ENCODE measurements at regions not wholly inside any gene's neighbourhood (a gene's known extent, or its start where the extent isn't known, plus 50 kb on each side); places are given as distances from the start of the nearest gene placed in this dataset.
A peak's percentile ranks its signal among the peaks of the same experiment; 100 is the strongest.

DNA sequence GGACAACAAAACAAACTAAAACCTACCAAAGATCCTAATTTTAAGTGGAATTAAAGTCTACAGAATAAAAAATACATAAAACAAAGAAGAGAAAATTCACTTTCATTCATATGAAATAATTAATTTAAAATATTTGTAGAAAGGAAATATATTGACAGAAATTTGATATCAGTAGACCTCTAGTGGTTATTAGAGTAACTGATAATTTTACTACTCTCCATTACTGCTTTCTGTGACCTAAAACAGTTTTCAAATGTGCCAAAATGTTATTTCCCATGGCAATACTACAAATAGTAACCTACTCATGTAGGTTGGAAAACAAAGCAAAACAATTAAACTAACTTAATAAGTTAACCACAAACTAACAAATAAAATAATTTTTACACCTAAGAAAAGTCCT is 147.1 kb downstream of the NOL4 start:
- H2AFZ ChIP-seq (ENCODE audit: low read depth) = no peak overlapping the region
- H3K4me2 ChIP-seq = no peak overlapping the region
- H3K36me3 ChIP-seq (replicated peaks in 1 of 2; ENCODE audit: control insufficient read depth in 1 of 2, insufficient read depth in 2 of 2, low read length in 1 of 2) = no peaks in the 10 kb centered on the region
- ChIA-PET POLR2A (no interaction called here), CTCF (interaction anchor here (1.5 kb wide), 1 partner anchor 238 kb away, joined by 3 read pairs; no protein-coding TSS in a partner anchor)
- H3K27ac ChIP-seq (ENCODE audit: low read depth in 2 of 2, low read length in 1 of 2) = no peak overlapping the region
- H3K9ac ChIP-seq = no peak overlapping the region
- no peak for DNase-seq
- TF ChIP-seq CTCF (IDR thresholded peaks at IDR 0.05) (peak; percentile 29), REST (IDR thresholded peaks at IDR 0.05; ENCODE audit: low read depth, low read length) (no peak)
- H3K9me3 ChIP-seq = no peaks in the 10 kb centered on the region
- H3K79me2 ChIP-seq (ENCODE audit: insufficient read depth) = no peaks in the 10 kb centered on the region
- H3K4me1 ChIP-seq (ENCODE audit: control insufficient read depth in 1 of 2, insufficient read depth in 2 of 2, low read depth in 1 of 2, low read length in 1 of 2) = no peaks in the 10 kb centered on the region
- H3K4me3 ChIP-seq (ENCODE audit: low read depth in 2 of 2, low read length in 1 of 2) = no peak overlapping the region
- H3K9me2 ChIP-seq = no peaks in the 10 kb centered on the region
- no peaks in the 10 kb centered on the region for H3K27me3 ChIP-seq (ENCODE audit: insufficient read depth)
- no peaks in the 10 kb centered on the region for H3F3A ChIP-seq (replicated peaks; ENCODE audit: insufficient read depth)
- H4K20me1 ChIP-seq (ENCODE audit: insufficient read depth) = no peaks in the 10 kb centered on the region

- CTCF ChIA-PET = interaction anchor here (1.3 to 1.5 kb wide), 2 partner anchors 16 to 236 kb away, joined by 3 to 4 read pairs; no protein-coding TSS in a partner anchor
- 56% methylated on average over 10 of the region's 10 CpGs for WGBS (ENCODE audit: low lambda C conversion rate)
- TF ChIP-seq, protein P1, sequence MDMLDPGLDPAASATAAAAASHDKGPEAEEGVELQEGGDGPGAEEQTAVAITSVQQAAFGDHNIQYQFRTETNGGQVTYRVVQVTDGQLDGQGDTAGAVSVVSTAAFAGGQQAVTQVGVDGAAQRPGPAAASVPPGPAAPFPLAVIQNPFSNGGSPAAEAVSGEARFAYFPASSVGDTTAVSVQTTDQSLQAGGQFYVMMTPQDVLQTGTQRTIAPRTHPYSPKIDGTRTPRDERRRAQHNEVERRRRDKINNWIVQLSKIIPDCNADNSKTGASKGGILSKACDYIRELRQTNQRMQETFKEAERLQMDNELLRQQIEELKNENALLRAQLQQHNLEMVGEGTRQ (IDR thresholded peaks at IDR 0.05; ENCODE audit: borderline replicate concordance, low read depth, low read length) = no peak
- no peak for TF ChIP-seq USF1 (IDR thresholded peaks at IDR 0.05; ENCODE audit: borderline replicate concordance, low read depth)
- no peak for TF ChIP-seq NRF1 (IDR thresholded peaks at IDR 0.05; ENCODE audit: low read depth, low read length)
- TF ChIP-seq CHD2 (IDR thresholded peaks at IDR 0.05; ENCODE audit: low read length, partially characterized antibody) = no peak
- TF ChIP-seq RAD21 (IDR thresholded peaks at IDR 0.05; ENCODE audit: low read length) = no peak
- TF ChIP-seq YY1 (IDR thresholded peaks at IDR 0.05; ENCODE audit: low read depth) = no peak
- TF ChIP-seq REST (IDR thresholded peaks at IDR 0.05; ENCODE audit: low read depth, low read length) = no peak
- TF ChIP-seq IRF3 (IDR thresholded peaks at IDR 0.05; ENCODE audit: low read depth, low read length) = no peak
- no peak for TF ChIP-seq TAF1 (IDR thresholded peaks at IDR 0.05; ENCODE audit: borderline replicate concordance, low read depth, low read length)
- no peak for TF ChIP-seq ELF1 (IDR thresholded peaks at IDR 0.05)
- TF ChIP-seq EP300 (IDR thresholded peaks at IDR 0.05; ENCODE audit: borderline replicate concordance in 1 of 2, low read depth in 1 of 2, low read length in 1 of 2) = no peak
Measured at GRCh38 chr18:34075963-34076860, 148.5 kb downstream of the NOL4 start.

More at GRCh38 chr18:34075963-34076860, 148.5 kb downstream of the NOL4 start:
- H3K9me2 ChIP-seq = no peaks in the 10 kb centered on the region
- H2AFZ ChIP-seq (ENCODE audit: low read depth) = no peak overlapping the region
- no peaks in the 10 kb centered on the region for H3K79me2 ChIP-seq (ENCODE audit: insufficient read depth)
- H4K20me1 ChIP-seq (ENCODE audit: insufficient read depth) = no peaks in the 10 kb centered on the region
- no peak overlapping the region for H3K4me3 ChIP-seq (ENCODE audit: low read depth in 2 of 2, low read length in 1 of 2)
- no peaks in the 10 kb centered on the region for H3K9me3 ChIP-seq
- POLR2A ChIA-PET = no interaction called here
- DNase-seq = no peak
- H3K4me1 ChIP-seq (ENCODE audit: control insufficient read depth in 1 of 2, insufficient read depth in 2 of 2, low read depth in 1 of 2, low read length in 1 of 2) = no peaks in the 10 kb centered on the region
- H3F3A ChIP-seq (replicated peaks; ENCODE audit: insufficient read depth) = no peaks in the 10 kb centered on the region
- H3K9ac ChIP-seq = no peak overlapping the region
- H3K36me3 ChIP-seq (replicated peaks in 1 of 2; ENCODE audit: control insufficient read depth in 1 of 2, insufficient read depth in 2 of 2, low read length in 1 of 2) = no peaks in the 10 kb centered on the region
- H3K27me3 ChIP-seq (ENCODE audit: insufficient read depth) = no peaks in the 10 kb centered on the region
- no peak overlapping the region for H3K27ac ChIP-seq (ENCODE audit: low read depth in 2 of 2, low read length in 1 of 2)
- H3K4me2 ChIP-seq = no peak overlapping the region

Measured in SK-N-SH (cell line).